HEK293T (cell line): ENCODE measurements at regions not wholly inside any gene's neighbourhood (a gene's known extent, or its start where the extent isn't known, plus 50 kb on each side); places are given as distances from the start of the nearest gene placed in this dataset.

ENCODE experiments used
- CTCF ChIA-PET: fragments of 350-600 bp; formaldehyde crosslinking; extraction: SDS; loops from one replicate; lab custom pipeline; 2021; ENCODE audit warnings: antibody characterized with exemption, inconsistent platforms; lab: Yijun Ruan, JAX
- POLR2A ChIA-PET: fragments of 350-600 bp; formaldehyde crosslinking; extraction: SDS; loops from one replicate; lab custom pipeline; 2020; ENCODE audit warnings: antibody characterized with exemption, inconsistent platforms; lab: Yijun Ruan, JAX
- DNase-seq: peaks from one replicate; pipeline ENCODE4 v3.0.0; 2012; ENCODE audit warnings: mixed read lengths; ENCODE audit errors: extremely low spot score
- ARNT ChIP-seq: fragments of 450-650 bp; IDR thresholded peaks from 2 replicates; pipeline ENCODE4 v1.6.1; 2017; ENCODE audit warnings: mild to moderate bottlenecking
- BHLHE40 ChIP-seq: fragments of 450-650 bp; IDR thresholded peaks from 2 replicates; pipeline ENCODE4 v1.6.1; 2016; ENCODE audit warnings: mild to moderate bottlenecking, moderate library complexity, borderline replicate concordance
- CTBP1 ChIP-seq: fragments of 450-650 bp; IDR thresholded peaks from 2 replicates; pipeline ENCODE4 v1.6.1; 2016; ENCODE audit warnings: borderline replicate concordance
- ELF4 ChIP-seq: fragments of 450-650 bp; IDR thresholded peaks from 2 replicates; pipeline ENCODE4 v1.6.1; 2017; ENCODE audit warnings: antibody characterized with exemption
- FOXA1 ChIP-seq: fragments of 450-650 bp; IDR thresholded peaks from 2 replicates; pipeline ENCODE4 v1.6.1; 2016; ENCODE audit warnings: mild to moderate bottlenecking
- FOXK2 ChIP-seq: fragments of 450-650 bp; IDR thresholded peaks from 2 replicates; pipeline ENCODE4 v1.6.1; 2016; ENCODE audit warnings: mild to moderate bottlenecking
- FOXM1 ChIP-seq: fragments of 450-650 bp; IDR thresholded peaks from 2 replicates; pipeline ENCODE4 v1.6.1; 2017; ENCODE audit warnings: mild to moderate bottlenecking, borderline replicate concordance
- HDGF ChIP-seq: fragments of 450-650 bp; IDR thresholded peaks from 2 replicates; pipeline ENCODE4 v1.6.1; 2017; ENCODE audit warnings: antibody characterized with exemption, borderline replicate concordance
- L3MBTL2 ChIP-seq: fragments of 450-650 bp; conservative IDR thresholded peaks from 2 replicates; pipeline ENCODE4 v1.6.1; 2016; ENCODE audit warnings: mild to moderate bottlenecking
- LEF1 ChIP-seq: fragments of 450-650 bp; IDR thresholded peaks from 2 replicates; pipeline ENCODE4 v1.6.1; 2017; ENCODE audit warnings: mild to moderate bottlenecking, borderline replicate concordance
- NFRKB ChIP-seq: fragments of 450-650 bp; IDR thresholded peaks from 2 replicates; pipeline ENCODE4 v1.6.1; 2016; ENCODE audit warnings: mild to moderate bottlenecking, moderate library complexity
- PKNOX1 ChIP-seq: fragments of 450-650 bp; IDR thresholded peaks from 2 replicates; pipeline ENCODE4 v1.6.1; 2016
- SP1 ChIP-seq: fragments of 450-650 bp; IDR thresholded peaks from 2 replicates; pipeline ENCODE4 v1.6.1; 2017
- SUZ12 ChIP-seq: fragments of 450-650 bp; IDR thresholded peaks from 2 replicates; pipeline ENCODE4 v1.6.1; 2016; ENCODE audit warnings: mild to moderate bottlenecking
- TARDBP ChIP-seq: fragments of 450-650 bp; IDR thresholded peaks from 2 replicates; pipeline ENCODE4 v1.6.1; 2016
- ZNF384 ChIP-seq: fragments of 450-650 bp; IDR thresholded peaks from 2 replicates; pipeline ENCODE4 v1.6.1; 2016

- ChIA-PET POLR2A (no interaction called here), CTCF (no interaction called here)
- DNase-seq: no peak
- no peak for TF ChIP-seq ELF4
- no peak for TF ChIP-seq SP1
- no peak for TF ChIP-seq FOXA1
These were observed 60.6 kb upstream of the DARS1 start for GRCh38 chr2:136045835-136046570.

GRCh38 chr2:136045344-136045743 is 59.9 kb upstream of the DARS1 start:
- TF ChIP-seq NFRKB (no peak), CTBP1 (no peak), HDGF (no peak), L3MBTL2 (no peak), BHLHE40 (no peak), ZNF384 (no peak), FOXK2 (no peak), LEF1 (no peak), FOXM1 (no peak), SP1 (no peak), FOXA1 (no peak), TARDBP (no peak), ARNT (no peak), PKNOX1 (no peak), SUZ12 (no peak), ELF4 (no peak)
- POLR2A ChIA-PET: no interaction called here
- CTCF ChIA-PET: no interaction called here
- no peak for DNase-seq
